Brain microvascular endothelial cell (primary cell): ENCODE measurements at regions not wholly inside any gene's neighbourhood (a gene's known extent, or its start where the extent isn't known, plus 50 kb on each side); places are given as distances from the start of the nearest gene placed in this dataset.

Experiments
- DNase-seq: peaks from one replicate; pipeline ENCODE4 v3.0.0-alpha.2; 2020
- H3K27ac ChIP-seq: fragments of 250-450 bp; sonication (Bioruptor Pico); 2 replicates; pipeline ENCODE4 v1.5.1; 2020; ENCODE audit warnings: mild to moderate bottlenecking, moderate library complexity
- H3K27me3 ChIP-seq: fragments of 250-450 bp; sonication (Bioruptor Pico); replicated peaks from 2 replicates; pipeline ENCODE4 v1.5.1; 2020; ENCODE audit warnings: mild to moderate bottlenecking
- H3K36me3 ChIP-seq: fragments of 250-450 bp; sonication (Bioruptor Pico); replicated peaks from 2 replicates; pipeline ENCODE4 v1.5.1; 2020; ENCODE audit warnings: mild to moderate bottlenecking
- H3K4me3 ChIP-seq: 2 replicates; pipeline ENCODE4 v1.5.1; 2011; ENCODE audit warnings: low read depth, mild to moderate bottlenecking, control low read depth, low read length, moderate library complexity
- in situ Hi-C: cut with HindIII; loops from 2 replicates; pipeline ENCODE4 v1.10.0; 2017; ENCODE audit warnings: low sequenced_read_pairs, low pct_ligation_motif_present
- TF ChIP-seq, protein P1 (sequence below): IDR thresholded peaks from 2 replicates; pipeline ENCODE4 v1.5.1; 2011; ENCODE audit warnings: low read depth, mild to moderate bottlenecking, moderate library complexity, low read length, control low read depth, inconsistent platforms; ENCODE audit errors: missing control alignments

DNA sequence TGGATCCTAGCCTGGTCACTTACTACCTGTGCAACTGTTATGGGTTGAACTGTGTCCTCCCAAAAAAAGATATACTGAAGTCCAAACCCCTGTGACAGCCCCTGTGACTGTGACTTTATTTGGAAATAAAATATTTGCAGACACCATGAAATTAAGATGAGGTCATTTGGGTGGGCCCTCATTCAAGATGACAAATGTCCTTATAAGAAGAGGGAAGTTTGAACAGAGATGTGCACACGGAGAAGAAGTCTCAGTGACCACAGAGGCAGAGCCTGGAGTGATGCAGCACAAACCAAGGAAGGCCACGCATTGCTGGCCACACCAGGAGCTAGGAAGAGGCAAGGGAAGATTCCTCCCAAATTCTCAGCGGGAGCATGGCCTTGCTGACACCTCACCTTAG, 249.7 kb upstream of the RUNX1 start:
- no peak for DNase-seq
- Histone ChIP-seq H3K36me3 (no peaks in the 10 kb centered on the region), H3K4me3 (no peak overlapping the region), H3K27me3 (no peaks in the 10 kb centered on the region), H3K27ac (no peak overlapping the region)
- in situ Hi-C loops, result no loop called here
- TF ChIP-seq, protein P1, sequence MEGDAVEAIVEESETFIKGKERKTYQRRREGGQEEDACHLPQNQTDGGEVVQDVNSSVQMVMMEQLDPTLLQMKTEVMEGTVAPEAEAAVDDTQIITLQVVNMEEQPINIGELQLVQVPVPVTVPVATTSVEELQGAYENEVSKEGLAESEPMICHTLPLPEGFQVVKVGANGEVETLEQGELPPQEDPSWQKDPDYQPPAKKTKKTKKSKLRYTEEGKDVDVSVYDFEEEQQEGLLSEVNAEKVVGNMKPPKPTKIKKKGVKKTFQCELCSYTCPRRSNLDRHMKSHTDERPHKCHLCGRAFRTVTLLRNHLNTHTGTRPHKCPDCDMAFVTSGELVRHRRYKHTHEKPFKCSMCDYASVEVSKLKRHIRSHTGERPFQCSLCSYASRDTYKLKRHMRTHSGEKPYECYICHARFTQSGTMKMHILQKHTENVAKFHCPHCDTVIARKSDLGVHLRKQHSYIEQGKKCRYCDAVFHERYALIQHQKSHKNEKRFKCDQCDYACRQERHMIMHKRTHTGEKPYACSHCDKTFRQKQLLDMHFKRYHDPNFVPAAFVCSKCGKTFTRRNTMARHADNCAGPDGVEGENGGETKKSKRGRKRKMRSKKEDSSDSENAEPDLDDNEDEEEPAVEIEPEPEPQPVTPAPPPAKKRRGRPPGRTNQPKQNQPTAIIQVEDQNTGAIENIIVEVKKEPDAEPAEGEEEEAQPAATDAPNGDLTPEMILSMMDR, result no peak

- H3K27ac ChIP-seq, result no peak overlapping the region
- TF ChIP-seq, protein P1, result no peak
- in situ Hi-C loops, result no loop called here
- H3K36me3 ChIP-seq, result no peaks in the 10 kb centered on the region
- H3K4me3 ChIP-seq, result no peak overlapping the region
- DNase-seq, result no peak
- no peaks in the 10 kb centered on the region for H3K27me3 ChIP-seq
These were observed 248.6 kb upstream of the RUNX1 start for GRCh38 chr21:35297665-35298064.

DNA sequence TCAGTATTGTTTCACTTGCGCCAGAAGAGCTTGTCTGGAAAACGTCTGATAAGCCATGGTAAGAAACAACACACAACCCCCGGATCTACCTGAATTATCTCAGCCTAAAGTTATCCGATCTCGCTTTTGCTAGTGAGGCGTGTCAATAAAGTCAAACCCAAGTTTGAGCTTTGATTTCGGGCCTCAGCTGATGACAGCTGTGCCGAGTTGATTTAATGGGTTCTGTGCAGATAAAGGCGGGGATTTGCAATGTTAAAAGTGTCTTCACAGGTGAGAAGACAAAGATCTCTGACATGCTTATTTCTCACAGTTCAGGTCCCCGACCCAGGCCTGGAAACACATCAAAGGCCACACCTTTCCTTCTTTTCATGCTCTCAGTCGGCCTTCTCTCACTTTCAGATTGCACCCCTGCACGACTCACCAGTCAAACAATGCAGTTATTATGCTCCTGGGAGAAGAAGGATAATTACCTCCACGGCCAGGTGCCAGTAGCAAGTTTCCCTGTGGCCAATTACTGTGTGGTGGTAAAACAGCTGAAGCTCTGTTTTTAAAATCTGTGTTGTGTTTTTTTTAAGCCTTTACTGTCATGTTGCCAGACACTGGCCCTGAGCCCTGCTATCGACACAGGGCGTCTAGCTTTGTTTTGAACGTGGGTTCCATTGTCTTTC, 245.3 kb upstream of the RUNX1 start:
- no peak for DNase-seq
- Histone ChIP-seq H3K27me3 (no peaks in the 10 kb centered on the region), H3K27ac (no peak overlapping the region), H3K36me3 (no peaks in the 10 kb centered on the region), H3K4me3 (no peak overlapping the region)
- TF ChIP-seq, protein P1, result no peak
- in situ Hi-C loops, result no loop called here

GRCh38 chr21:35291973-35292627, 243.0 kb upstream of the RUNX1 start:
- H3K36me3 ChIP-seq, result no peaks in the 10 kb centered on the region
- TF ChIP-seq, protein P1, result no peak
- no peak overlapping the region for H3K27ac ChIP-seq
- H3K27me3 ChIP-seq, result no peaks in the 10 kb centered on the region
- DNase-seq, result no peak
- in situ Hi-C loops, result no loop called here
- H3K4me3 ChIP-seq, result no peak overlapping the region

- no peak overlapping the region for H3K27ac ChIP-seq
- TF ChIP-seq, protein P1, result no peak
- no peak for DNase-seq
These were observed 241.9 kb upstream of the RUNX1 start for GRCh38 chr21:35291034-35291433.

More at GRCh38 chr21:35291034-35291433, 241.9 kb upstream of the RUNX1 start:
- no peak overlapping the region for H3K4me3 ChIP-seq
- no peaks in the 10 kb centered on the region for H3K36me3 ChIP-seq
- no peaks in the 10 kb centered on the region for H3K27me3 ChIP-seq
- in situ Hi-C loops, result no loop called here
